ENCODE measurements at regions not wholly inside any gene's neighbourhood (a gene's known extent, or its start where the extent isn't known, plus 50 kb on each side); places are given as distances from the start of the nearest gene placed in this dataset.

GRCh38 chr7:47691988-47692387, 110.1 kb upstream of the TNS3 start:
- H3F3A ChIP-seq (ENCODE audit: insufficient read depth, low read length), result no peaks in the 10 kb centered on the region
- no peaks in the 10 kb centered on the region for H3K9me2 ChIP-seq (ENCODE audit: low read depth, low read length)
- H2AFZ ChIP-seq (ENCODE audit: low read length), result no peak overlapping the region
- H3K4me2 ChIP-seq (ENCODE audit: low read length), result no peak overlapping the region
- no peaks in the 10 kb centered on the region for H3K36me3 ChIP-seq (ENCODE audit: insufficient read depth, low read length)
- H3K9ac ChIP-seq (ENCODE audit: low read length), result no peak overlapping the region
- no peak overlapping the region for H3K27ac ChIP-seq (ENCODE audit: low read depth, low read length, poor library complexity, severe bottlenecking)
- H3K4me1 ChIP-seq (ENCODE audit: insufficient read depth, low read length, severe bottlenecking), result no peaks in the 10 kb centered on the region
- H3K4me3 ChIP-seq (ENCODE audit: low read depth, low read length, poor library complexity, severe bottlenecking), result no peak overlapping the region
- H3K9me3 ChIP-seq (ENCODE audit: low read length), result no peaks in the 10 kb centered on the region
- no peaks in the 10 kb centered on the region for H3K79me2 ChIP-seq (ENCODE audit: insufficient read depth, low read length)
- H3K27me3 ChIP-seq (ENCODE audit: insufficient read depth, low read length), result no peaks in the 10 kb centered on the region
- TF ChIP-seq CTCF (IDR thresholded peaks at IDR 0.05; ENCODE audit: low read length) (no peak), EZH2 (IDR thresholded peaks at IDR 0.05; ENCODE audit: borderline replicate concordance, low read length) (no peak)
- H4K20me1 ChIP-seq (ENCODE audit: insufficient read depth, low read length), result no peaks in the 10 kb centered on the region

DNA sequence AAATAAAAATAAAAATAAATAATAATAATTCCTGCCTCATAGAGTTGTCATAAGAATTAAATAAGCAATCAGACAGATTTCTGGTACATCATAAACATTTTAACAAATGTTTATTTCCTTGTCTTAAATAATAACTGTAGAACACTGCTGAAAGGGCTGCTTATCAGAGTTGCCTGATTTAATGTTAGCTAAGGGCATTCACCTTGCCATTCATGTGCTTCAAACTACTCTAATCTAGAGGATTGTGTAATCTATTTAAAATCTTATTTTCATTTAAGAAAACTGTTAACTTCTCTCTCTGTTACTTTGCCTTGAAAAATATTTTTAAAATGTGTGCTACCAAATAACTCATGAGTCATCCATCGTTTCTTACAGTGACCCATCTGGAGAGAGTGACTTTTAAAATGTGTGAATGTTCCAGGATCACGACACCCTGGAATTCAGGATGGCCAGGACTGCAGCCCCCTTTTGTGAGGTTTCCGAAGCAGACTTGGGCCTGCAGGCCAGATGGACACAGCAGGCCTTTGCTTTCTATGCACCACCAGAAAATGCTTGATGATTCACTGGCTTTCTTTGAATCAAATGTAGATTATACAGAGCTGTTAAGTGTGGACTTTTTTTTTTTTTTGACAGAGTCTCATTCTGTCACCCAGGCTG, 109.1 kb upstream of the TNS3 start:
- no peak overlapping the region for H3K4me3 ChIP-seq (ENCODE audit: low read depth, low read length, poor library complexity, severe bottlenecking)
- H4K20me1 ChIP-seq (ENCODE audit: insufficient read depth, low read length), result no peaks in the 10 kb centered on the region
- H3K79me2 ChIP-seq (ENCODE audit: insufficient read depth, low read length), result no peaks in the 10 kb centered on the region
- no peak overlapping the region for H3K4me2 ChIP-seq (ENCODE audit: low read length)
- H2AFZ ChIP-seq (ENCODE audit: low read length), result no peak overlapping the region
- H3F3A ChIP-seq (ENCODE audit: insufficient read depth, low read length), result no peaks in the 10 kb centered on the region
- H3K27me3 ChIP-seq (ENCODE audit: insufficient read depth, low read length), result no peaks in the 10 kb centered on the region
- peaks cover under 1% of the 10 kb centered on the region for H3K4me1 ChIP-seq (ENCODE audit: insufficient read depth, low read length, severe bottlenecking)
- H3K9me2 ChIP-seq (ENCODE audit: low read depth, low read length), result no peaks in the 10 kb centered on the region
- H3K9ac ChIP-seq (ENCODE audit: low read length), result no peak overlapping the region
- no peaks in the 10 kb centered on the region for H3K36me3 ChIP-seq (ENCODE audit: insufficient read depth, low read length)
- no peak overlapping the region for H3K27ac ChIP-seq (ENCODE audit: low read depth, low read length, poor library complexity, severe bottlenecking)
- TF ChIP-seq CTCF (IDR thresholded peaks at IDR 0.05; ENCODE audit: low read length), result no peak
- TF ChIP-seq EZH2 (IDR thresholded peaks at IDR 0.05; ENCODE audit: borderline replicate concordance, low read length), result no peak
- H3K9me3 ChIP-seq (ENCODE audit: low read length), result no peaks in the 10 kb centered on the region

DNA sequence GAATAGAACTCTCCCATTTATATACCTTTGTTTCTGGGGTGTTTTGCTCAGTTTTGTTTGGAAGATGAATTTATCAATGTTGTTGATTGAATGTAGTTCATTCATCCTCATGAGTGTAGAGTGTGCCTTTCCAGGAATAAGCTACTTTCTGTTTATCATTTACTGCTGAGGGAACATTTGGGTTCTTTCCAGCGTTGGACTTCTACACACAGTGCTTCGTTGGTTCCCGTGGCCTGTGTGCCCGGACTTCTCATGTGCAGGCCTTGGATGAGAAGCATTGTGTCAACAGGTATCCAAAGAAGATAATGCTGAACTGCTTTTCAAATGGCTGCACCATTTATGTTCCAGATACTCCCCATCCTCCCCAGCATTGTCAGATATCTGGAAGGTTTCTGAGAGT, 107.6 kb upstream of the TNS3 start:
- TF ChIP-seq CTCF (IDR thresholded peaks at IDR 0.05; ENCODE audit: low read length) (no peak), EZH2 (IDR thresholded peaks at IDR 0.05; ENCODE audit: borderline replicate concordance, low read length) (no peak)
- H3K9me2 ChIP-seq (ENCODE audit: low read depth, low read length), result no peaks in the 10 kb centered on the region
- no peaks in the 10 kb centered on the region for H4K20me1 ChIP-seq (ENCODE audit: insufficient read depth, low read length)
- H3K27ac ChIP-seq (ENCODE audit: low read depth, low read length, poor library complexity, severe bottlenecking), result no peak overlapping the region
- H2AFZ ChIP-seq (ENCODE audit: low read length), result no peak overlapping the region
- H3K36me3 ChIP-seq (ENCODE audit: insufficient read depth, low read length), result no peaks in the 10 kb centered on the region
- H3K9me3 ChIP-seq (ENCODE audit: low read length), result no peaks in the 10 kb centered on the region
- no peak overlapping the region for H3K4me3 ChIP-seq (ENCODE audit: low read depth, low read length, poor library complexity, severe bottlenecking)
- no peaks in the 10 kb centered on the region for H3F3A ChIP-seq (ENCODE audit: insufficient read depth, low read length)
- H3K27me3 ChIP-seq (ENCODE audit: insufficient read depth, low read length), result no peaks in the 10 kb centered on the region
- H3K4me1 ChIP-seq (ENCODE audit: insufficient read depth, low read length, severe bottlenecking), result peaks cover 15% of the 10 kb centered on the region
- H3K9ac ChIP-seq (ENCODE audit: low read length), result no peak overlapping the region
- H3K4me2 ChIP-seq (ENCODE audit: low read length), result no peak overlapping the region
- H3K79me2 ChIP-seq (ENCODE audit: insufficient read depth, low read length), result no peaks in the 10 kb centered on the region

Data from OCI-LY1 (cell line).